ENCODE measurements at regions not wholly inside any gene's neighbourhood (a gene's known extent, or its start where the extent isn't known, plus 50 kb on each side); places are given as distances from the start of the nearest gene placed in this dataset.
A peak's percentile ranks its signal among the peaks of the same experiment; 100 is the strongest.

- Histone ChIP-seq H3K9me2 (no peaks in the 10 kb centered on the region), H3K27me3 (ENCODE audit: insufficient read depth) (0 out of 2 replicates have a peak, but pooled peaks cover 9% of the 10 kb centered on the region), H3K9me3 (no peaks in the 10 kb centered on the region), H3K36me3 (replicated peaks in 1 of 2; ENCODE audit: control insufficient read depth in 1 of 2, insufficient read depth in 2 of 2, low read length in 1 of 2) (no peaks in the 10 kb centered on the region), H3K9ac (no peak overlapping the region), H3F3A (replicated peaks; ENCODE audit: insufficient read depth) (no peaks in the 10 kb centered on the region), H2AFZ (ENCODE audit: low read depth) (no peak overlapping the region), H3K4me1 (ENCODE audit: control insufficient read depth in 1 of 2, insufficient read depth in 2 of 2, low read depth in 1 of 2, low read length in 1 of 2) (peaks cover 0 to 30% of the 10 kb centered on the region in 2 experiments; a peak in 1 of 4 replicates), H3K4me2 (no peak overlapping the region), H3K4me3 (ENCODE audit: low read depth in 2 of 2, low read length in 1 of 2) (no peak overlapping the region), H3K79me2 (ENCODE audit: insufficient read depth) (no peaks in the 10 kb centered on the region), H4K20me1 (ENCODE audit: insufficient read depth) (no peaks in the 10 kb centered on the region), H3K27ac (ENCODE audit: low read depth in 2 of 2, low read length in 1 of 2) (no peak overlapping the region)
- DNase-seq: peak; percentile 24
- TF ChIP-seq JUND (IDR thresholded peaks at IDR 0.05) (no peak), MEF2A (IDR thresholded peaks at IDR 0.05; ENCODE audit: borderline replicate concordance, low read depth) (no peak), CHD2 (IDR thresholded peaks at IDR 0.05; ENCODE audit: low read length, partially characterized antibody) (no peak), YY1 (IDR thresholded peaks at IDR 0.05; ENCODE audit: low read depth) (no peak), NFIC (IDR thresholded peaks at IDR 0.05; ENCODE audit: borderline replicate concordance) (no peak), GATA2 (CRISPR knock-in tag; IDR thresholded peaks at IDR 0.05) (no peak), EP300 (IDR thresholded peaks at IDR 0.05; ENCODE audit: borderline replicate concordance in 1 of 2, low read depth in 1 of 2, low read length in 1 of 2) (no peak), RCOR1 (IDR thresholded peaks at IDR 0.05; ENCODE audit: low read length) (no peak), RXRA (IDR thresholded peaks at IDR 0.05; ENCODE audit: borderline replicate concordance, low read depth) (no peak), TCF12 (IDR thresholded peaks at IDR 0.05) (no peak), FOSL2 (IDR thresholded peaks at IDR 0.05; ENCODE audit: borderline replicate concordance, low read depth) (no peak), CTCF (IDR thresholded peaks at IDR 0.05) (no peak), FOXM1 (IDR thresholded peaks at IDR 0.05; ENCODE audit: low read depth) (no peak), SIN3A (IDR thresholded peaks at IDR 0.05; ENCODE audit: borderline replicate concordance, low read depth, low read length) (no peak), MXI1 (IDR thresholded peaks at IDR 0.05; ENCODE audit: low read depth, low read length) (no peak), MAX (IDR thresholded peaks at IDR 0.05; ENCODE audit: low read depth) (no peak), POLR2AphosphoS5 (IDR thresholded peaks at IDR 0.05; ENCODE audit: low read depth, low read length) (no peak)
- TF ChIP-seq, protein P1, sequence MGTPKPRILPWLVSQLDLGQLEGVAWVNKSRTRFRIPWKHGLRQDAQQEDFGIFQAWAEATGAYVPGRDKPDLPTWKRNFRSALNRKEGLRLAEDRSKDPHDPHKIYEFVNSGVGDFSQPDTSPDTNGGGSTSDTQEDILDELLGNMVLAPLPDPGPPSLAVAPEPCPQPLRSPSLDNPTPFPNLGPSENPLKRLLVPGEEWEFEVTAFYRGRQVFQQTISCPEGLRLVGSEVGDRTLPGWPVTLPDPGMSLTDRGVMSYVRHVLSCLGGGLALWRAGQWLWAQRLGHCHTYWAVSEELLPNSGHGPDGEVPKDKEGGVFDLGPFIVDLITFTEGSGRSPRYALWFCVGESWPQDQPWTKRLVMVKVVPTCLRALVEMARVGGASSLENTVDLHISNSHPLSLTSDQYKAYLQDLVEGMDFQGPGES (IDR thresholded peaks at IDR 0.05; ENCODE audit: low read depth, low read length): no peak
- TF ChIP-seq, protein P2, sequence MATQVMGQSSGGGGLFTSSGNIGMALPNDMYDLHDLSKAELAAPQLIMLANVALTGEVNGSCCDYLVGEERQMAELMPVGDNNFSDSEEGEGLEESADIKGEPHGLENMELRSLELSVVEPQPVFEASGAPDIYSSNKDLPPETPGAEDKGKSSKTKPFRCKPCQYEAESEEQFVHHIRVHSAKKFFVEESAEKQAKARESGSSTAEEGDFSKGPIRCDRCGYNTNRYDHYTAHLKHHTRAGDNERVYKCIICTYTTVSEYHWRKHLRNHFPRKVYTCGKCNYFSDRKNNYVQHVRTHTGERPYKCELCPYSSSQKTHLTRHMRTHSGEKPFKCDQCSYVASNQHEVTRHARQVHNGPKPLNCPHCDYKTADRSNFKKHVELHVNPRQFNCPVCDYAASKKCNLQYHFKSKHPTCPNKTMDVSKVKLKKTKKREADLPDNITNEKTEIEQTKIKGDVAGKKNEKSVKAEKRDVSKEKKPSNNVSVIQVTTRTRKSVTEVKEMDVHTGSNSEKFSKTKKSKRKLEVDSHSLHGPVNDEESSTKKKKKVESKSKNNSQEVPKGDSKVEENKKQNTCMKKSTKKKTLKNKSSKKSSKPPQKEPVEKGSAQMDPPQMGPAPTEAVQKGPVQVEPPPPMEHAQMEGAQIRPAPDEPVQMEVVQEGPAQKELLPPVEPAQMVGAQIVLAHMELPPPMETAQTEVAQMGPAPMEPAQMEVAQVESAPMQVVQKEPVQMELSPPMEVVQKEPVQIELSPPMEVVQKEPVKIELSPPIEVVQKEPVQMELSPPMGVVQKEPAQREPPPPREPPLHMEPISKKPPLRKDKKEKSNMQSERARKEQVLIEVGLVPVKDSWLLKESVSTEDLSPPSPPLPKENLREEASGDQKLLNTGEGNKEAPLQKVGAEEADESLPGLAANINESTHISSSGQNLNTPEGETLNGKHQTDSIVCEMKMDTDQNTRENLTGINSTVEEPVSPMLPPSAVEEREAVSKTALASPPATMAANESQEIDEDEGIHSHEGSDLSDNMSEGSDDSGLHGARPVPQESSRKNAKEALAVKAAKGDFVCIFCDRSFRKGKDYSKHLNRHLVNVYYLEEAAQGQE (IDR thresholded peaks at IDR 0.05; ENCODE audit: low read depth, low read length): no peak
- ChIA-PET POLR2A (no interaction called here), CTCF (interaction anchor here (1.5 kb wide), 1 partner anchor 9 kb away, joined by 3 read pairs; no protein-coding TSS in a partner anchor)
- WGBS (ENCODE audit: low lambda C conversion rate): 67% methylated on average over 16 of the region's 16 CpGs
Measured at GRCh38 chr22:44396727-44397722, 84.3 kb upstream of the SHISAL1 start.

Data from SK-N-SH (cell line).